D721Med (cell line): ENCODE measurements at regions not wholly inside any gene's neighbourhood (a gene's known extent, or its start where the extent isn't known, plus 50 kb on each side); places are given as distances from the start of the nearest gene placed in this dataset.

ENCODE experiments used
- DNase-seq: peaks from one replicate; pipeline ENCODE4 v3.0.0; 2011; ENCODE audit warnings: low spot score; ENCODE audit not compliant: insufficient read length
- FAIRE-seq: peaks from 2 replicates; lab custom pipeline; 2011; peaks lifted over from hg19 to GRCh38; lab: Jason Lieb, UNC
- TF ChIP-seq, protein P1 (sequence below): IDR thresholded peaks from 2 replicates; pipeline ENCODE4 v1.5.1; 2012; ENCODE audit warnings: mild to moderate bottlenecking, control low read depth; ENCODE audit not compliant: insufficient read depth; ENCODE audit errors: missing control alignments

DNA sequence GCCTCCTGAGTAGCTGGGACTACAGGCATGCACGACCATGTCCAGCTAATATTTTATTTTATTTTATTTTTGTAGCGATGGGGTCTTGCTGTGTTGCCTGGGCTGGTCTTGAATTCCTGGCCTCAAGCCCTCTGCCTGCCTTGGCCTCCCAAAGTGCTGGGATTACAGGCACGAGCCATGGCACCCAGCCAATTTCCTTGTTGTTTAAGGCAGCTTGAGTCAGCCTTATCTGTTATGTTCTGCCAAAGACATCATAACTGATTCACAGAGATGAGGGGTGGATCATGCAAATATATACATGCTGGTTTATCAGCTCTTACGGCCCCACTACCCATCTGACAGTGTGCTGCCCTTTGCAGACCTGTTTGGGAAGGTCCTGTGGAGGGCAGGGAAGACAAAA lies 826.7 kb downstream of the TYW1 start:
- no peak for DNase-seq

DNA sequence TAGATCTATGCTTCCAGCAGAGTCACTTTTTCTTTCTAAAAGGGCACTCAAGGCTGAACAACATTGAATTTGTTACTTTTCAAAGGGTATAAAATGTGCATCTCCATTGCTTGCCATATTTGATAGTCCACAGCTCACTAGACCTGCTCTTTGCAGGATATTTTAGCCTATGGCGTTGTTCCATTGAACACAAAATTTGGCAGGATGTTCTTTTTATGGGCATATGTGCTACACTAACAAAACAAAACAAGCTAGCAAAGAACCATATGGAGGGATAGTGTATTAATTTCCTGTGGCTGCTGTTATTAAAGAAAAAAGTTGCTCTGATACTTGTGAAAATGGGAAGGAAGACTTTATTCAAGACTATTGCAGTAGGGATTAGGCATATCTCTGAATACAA lies 828.7 kb downstream of the TYW1 start:
- DNase-seq (no peak), FAIRE-seq (no peak)
- TF ChIP-seq, protein P1, sequence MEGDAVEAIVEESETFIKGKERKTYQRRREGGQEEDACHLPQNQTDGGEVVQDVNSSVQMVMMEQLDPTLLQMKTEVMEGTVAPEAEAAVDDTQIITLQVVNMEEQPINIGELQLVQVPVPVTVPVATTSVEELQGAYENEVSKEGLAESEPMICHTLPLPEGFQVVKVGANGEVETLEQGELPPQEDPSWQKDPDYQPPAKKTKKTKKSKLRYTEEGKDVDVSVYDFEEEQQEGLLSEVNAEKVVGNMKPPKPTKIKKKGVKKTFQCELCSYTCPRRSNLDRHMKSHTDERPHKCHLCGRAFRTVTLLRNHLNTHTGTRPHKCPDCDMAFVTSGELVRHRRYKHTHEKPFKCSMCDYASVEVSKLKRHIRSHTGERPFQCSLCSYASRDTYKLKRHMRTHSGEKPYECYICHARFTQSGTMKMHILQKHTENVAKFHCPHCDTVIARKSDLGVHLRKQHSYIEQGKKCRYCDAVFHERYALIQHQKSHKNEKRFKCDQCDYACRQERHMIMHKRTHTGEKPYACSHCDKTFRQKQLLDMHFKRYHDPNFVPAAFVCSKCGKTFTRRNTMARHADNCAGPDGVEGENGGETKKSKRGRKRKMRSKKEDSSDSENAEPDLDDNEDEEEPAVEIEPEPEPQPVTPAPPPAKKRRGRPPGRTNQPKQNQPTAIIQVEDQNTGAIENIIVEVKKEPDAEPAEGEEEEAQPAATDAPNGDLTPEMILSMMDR, result no peak

More for the DNA sequence above, 826.7 kb downstream of the TYW1 start:
- TF ChIP-seq, protein P1, result no peak
- FAIRE-seq, result no peak

DNA sequence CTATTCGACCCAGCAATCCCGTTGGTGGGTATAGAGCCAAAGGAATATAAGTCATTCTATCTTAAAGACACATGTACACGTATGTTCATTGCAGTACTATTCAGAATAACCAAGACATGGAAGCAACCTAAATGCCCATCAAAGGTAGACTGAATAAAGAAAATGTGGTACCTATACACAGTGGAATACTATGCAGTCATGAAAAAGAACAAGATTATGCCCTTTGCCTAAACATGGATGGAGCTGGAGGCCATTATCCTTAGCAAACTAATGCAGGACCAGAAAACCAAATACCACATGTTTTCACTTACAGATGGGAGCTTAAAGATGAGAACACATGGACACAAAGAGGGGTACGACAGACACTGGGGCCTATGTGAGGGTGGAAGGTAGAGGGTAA lies 845.3 kb downstream of the TYW1 start:
- DNase-seq (no peak), FAIRE-seq (no peak)
- TF ChIP-seq, protein P1, result no peak

DNA sequence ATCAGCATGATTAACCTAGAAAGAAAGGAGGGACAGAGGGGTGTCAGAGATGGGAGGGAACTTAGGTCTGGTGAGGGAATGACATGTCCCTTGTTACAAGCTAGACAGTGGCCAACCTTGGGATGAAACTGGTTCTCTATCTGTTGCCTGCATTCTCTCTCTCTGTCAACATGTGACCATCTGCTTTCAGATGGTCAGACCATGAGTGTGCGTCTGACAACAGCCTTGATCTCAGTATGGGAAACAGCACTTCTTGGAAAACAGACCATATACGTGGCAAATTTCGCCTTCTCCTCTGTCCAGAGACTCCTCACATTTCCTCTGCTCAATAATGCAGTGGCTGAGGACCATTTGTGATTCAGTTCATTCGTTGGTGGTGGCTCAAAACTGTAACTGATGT lies 845.9 kb downstream of the TYW1 start:
- DNase-seq (no peak), FAIRE-seq (no peak)
- TF ChIP-seq, protein P1, result no peak

DNA sequence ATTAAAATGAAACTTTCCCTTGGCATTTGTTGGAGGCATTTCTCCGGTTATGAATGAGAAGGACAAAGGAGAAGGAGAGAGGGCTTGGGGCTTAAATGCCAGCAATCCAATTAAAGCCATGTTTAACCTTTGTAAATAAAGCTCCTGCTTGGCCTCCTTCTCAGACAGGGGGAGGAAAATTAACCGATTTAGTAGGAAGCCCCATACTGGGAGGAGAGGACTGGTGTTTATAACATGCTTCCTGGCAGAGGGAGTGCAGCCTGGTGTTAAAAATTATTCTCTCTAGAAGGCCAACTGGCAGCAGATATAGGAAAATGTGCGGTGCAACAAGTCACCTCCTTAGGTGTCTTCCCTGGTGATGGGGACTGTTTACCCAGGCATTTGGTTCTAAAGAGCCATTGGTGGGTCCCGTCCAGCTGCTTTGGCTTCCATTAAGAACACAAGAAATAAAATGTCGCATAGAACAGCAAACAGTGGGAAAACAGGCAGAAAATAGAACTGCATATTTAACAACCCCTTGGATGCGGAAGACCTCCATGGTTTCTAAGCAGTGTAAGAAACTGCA lies 846.5 kb downstream of the TYW1 start:
- no peak for DNase-seq
- no peak for FAIRE-seq
- TF ChIP-seq, protein P1, result no peak

DNA sequence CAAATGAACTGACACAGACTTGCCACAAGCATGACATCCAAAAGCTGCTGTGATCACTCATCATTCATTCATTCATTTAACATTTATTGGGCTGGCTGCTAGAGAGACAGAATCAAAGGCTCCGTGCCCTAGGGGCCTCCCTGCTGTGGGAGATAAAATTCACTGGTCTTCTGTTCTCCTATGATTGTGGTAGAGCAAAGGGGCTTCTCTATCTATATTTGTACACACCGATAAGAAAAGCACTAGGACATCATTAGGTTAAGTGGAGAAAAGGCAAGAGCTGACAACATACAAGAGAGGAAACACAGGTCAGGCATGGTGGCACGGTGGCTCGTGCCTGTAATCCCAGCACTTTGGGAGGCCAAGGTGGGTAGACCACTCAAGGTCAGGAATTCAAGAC lies 847.0 kb downstream of the TYW1 start:
- TF ChIP-seq, protein P1, result no peak
- DNase-seq (no peak), FAIRE-seq (no peak)

DNA sequence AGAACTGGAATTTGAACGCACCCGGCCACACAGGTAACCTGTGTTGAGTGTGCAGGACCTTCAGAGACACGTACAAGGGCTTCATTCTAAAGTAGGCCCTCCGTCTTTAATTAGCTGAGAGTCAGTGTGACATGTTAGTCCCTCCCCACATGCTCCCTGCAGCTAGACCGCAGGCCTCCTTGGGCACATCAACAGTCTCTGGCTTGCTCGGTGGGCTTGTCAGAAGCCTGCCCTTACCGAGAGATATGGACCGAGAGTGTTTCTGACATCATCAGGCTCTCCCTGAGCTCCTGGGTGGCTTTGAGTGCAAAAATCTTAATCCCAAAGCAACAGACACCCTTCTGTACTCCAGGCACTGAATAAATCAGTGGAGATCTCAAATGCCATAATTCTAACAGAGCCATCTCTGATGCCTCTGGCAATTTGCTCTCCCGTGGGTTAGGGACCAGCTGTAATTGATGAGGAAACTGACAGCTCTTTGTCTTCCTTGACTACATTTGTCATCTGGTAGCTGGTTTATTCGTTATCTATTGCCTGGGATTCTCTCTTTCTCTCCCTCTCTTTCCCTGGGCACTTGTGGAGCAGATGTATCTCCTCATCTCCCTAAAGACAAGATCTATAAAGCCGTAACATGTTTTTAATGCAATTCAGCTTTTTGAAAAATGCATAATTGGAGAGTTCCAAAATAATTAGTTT lies 850.6 kb downstream of the TYW1 start:
- DNase-seq (no peak), FAIRE-seq (no peak)

More for the DNA sequence above, 850.6 kb downstream of the TYW1 start:
- TF ChIP-seq, protein P1, result no peak
